Tibial artery (tissue), 4 donors: ENCODE measurements at regions not wholly inside any gene's neighbourhood (a gene's known extent, or its start where the extent isn't known, plus 50 kb on each side); places are given as distances from the start of the nearest gene placed in this dataset.
"Not testable (repeated sequence)": the region's sequence is repeated elsewhere in the genome, so short reads cannot be mapped to it uniquely, and the experiment has no call there.

ENCODE experiments used
- DNase-seq, 2 donors: peaks; one replicate each; pipeline ENCODE4 v3.0.0-alpha.2; 2019
- H3K27ac ChIP-seq, 2 donors: fragments of 200-600 bp; sonication (generic) in 1 of 2; 1 replicate in 1 of 2; 2 replicates in 1 of 2; pipeline ENCODE4 v1.5.1; 2018 to 2019; ENCODE audit warnings: mild to moderate bottlenecking in 1 of 2
- H3K27me3 ChIP-seq, 2 donors: fragments of 200-600 bp; sonication (generic) in 1 of 2; one replicate each; pipeline versions ENCODE4 v1.5.1 to v1.6.0; 2016 to 2019
- H3K36me3 ChIP-seq, 3 donors: fragments of 200-600 bp; sonication (generic) in 2 of 3; one replicate each; pipeline ENCODE4 v1.5.1; 2016 to 2019; ENCODE audit warnings: mild to moderate bottlenecking in 2 of 3
- H3K4me1 ChIP-seq, 4 donors: fragments of 200-600 bp; sonication (generic) in 2 of 4; 1 replicate in 3 of 4; 2 replicates in 1 of 4; pipeline ENCODE4 v1.5.1; 2016 to 2019
- H3K4me3 ChIP-seq, 2 donors: fragments of 200-600 bp; sonication (generic) in 1 of 2; 1 replicate in 1 of 2; 2 replicates in 1 of 2; pipeline ENCODE4 v1.5.1; 2018 to 2019; ENCODE audit warnings: mild to moderate bottlenecking in 2 of 2
- H3K9me3 ChIP-seq, 3 donors: fragments of 200-600 bp; sonication (generic) in 1 of 3; one replicate each; pipeline ENCODE4 v1.5.1; 2016 to 2019
- CTCF ChIP-seq, 2 experiments: fragments of 200-600 bp in 1 of 2; fragments of 450-650 bp in 1 of 2; IDR thresholded peaks; one replicate each; pipeline ENCODE4 v1.5.1; 2017 to 2019; ENCODE audit warnings: antibody characterized with exemption in 2 of 2, mild to moderate bottlenecking in 1 of 2, moderate library complexity in 1 of 2
- intact Hi-C: fragments of 100-400 bp; cut with DNase I; formaldehyde crosslinking; loops from one replicate; pipeline ENCODE4 v1.15.0; 2023; ENCODE audit warnings: low total_unique reads

DNA sequence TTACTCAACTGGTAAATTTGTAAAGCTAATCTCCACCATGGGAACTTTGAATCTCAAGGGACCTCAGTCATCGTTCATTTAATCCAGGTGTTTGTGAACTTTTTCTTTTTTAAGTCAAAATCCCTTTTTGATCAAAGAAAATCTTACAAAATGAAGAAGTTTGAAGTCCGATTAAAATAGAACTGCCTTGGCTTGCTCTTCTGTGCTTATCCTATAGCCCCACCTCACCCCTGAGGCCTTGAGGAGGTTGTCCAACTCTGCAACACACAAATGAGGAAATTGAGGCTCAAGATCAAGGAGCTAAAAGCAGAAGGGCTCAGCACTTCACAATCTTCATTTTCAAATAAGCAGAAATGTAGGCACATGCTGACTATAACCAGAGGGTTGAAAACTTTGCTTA is 240.3 kb upstream of the SFRP2 start:
- intact Hi-C loops = no loop called here

DNA sequence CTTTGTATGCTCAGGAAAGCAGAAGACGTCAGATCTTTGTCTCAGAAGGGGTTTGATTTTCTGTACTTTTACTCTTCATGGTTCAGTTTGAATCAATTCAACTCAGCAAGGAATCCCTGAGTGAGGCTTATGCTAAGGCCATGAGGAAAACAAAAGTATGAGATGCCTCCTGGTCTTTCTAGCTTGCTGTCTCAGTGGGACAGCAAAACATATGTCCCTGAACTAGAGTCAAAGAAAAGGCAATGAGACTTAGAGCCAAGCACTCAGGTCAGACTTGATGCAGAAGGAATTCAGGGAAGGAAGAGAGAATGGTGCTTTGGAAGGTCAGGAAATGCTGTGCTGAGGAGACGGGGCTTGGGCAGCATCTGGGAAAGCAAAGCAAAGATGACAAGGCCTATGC is 236.2 kb upstream of the SFRP2 start:
- intact Hi-C loops = no loop called here
- no peaks in the 10 kb centered on the region for H3K27me3 ChIP-seq
- DNase-seq = no peak
- no peak for TF ChIP-seq CTCF (IDR thresholded peaks at IDR 0.05)
- no peaks in the 10 kb centered on the region for H3K4me1 ChIP-seq
- H3K4me3 ChIP-seq = no peak overlapping the region
- H3K9me3 ChIP-seq = no peaks in the 10 kb centered on the region
- H3K36me3 ChIP-seq = no peaks in the 10 kb centered on the region
- no peak overlapping the region for H3K27ac ChIP-seq

More for the DNA sequence above, 240.3 kb upstream of the SFRP2 start:
- Histone ChIP-seq H3K27ac (no peak overlapping the region), H3K9me3 (no peaks in the 10 kb centered on the region), H3K36me3 (no peaks in the 10 kb centered on the region), H3K27me3 (no peaks in the 10 kb centered on the region), H3K4me1 (no peaks in the 10 kb centered on the region), H3K4me3 (no peak overlapping the region)
- no peak for DNase-seq
- no peak for TF ChIP-seq CTCF (IDR thresholded peaks at IDR 0.05)

GRCh38 chr4:154024097-154024694 is 235.3 kb upstream of the SFRP2 start:
- TF ChIP-seq CTCF (IDR thresholded peaks at IDR 0.05) = no peak
- Histone ChIP-seq H3K9me3 (no peaks in the 10 kb centered on the region), H3K4me1 (no peaks in the 10 kb centered on the region), H3K36me3 (no peaks in the 10 kb centered on the region), H3K4me3 (no peak overlapping the region), H3K27me3 (no peaks in the 10 kb centered on the region), H3K27ac (no peak overlapping the region)
- DNase-seq = no peak
- intact Hi-C loops = no loop called here

- DNase-seq, intact Hi-C loops, H3K9me3 ChIP-seq, H3K27me3 ChIP-seq, H3K36me3 ChIP-seq, H3K4me1 ChIP-seq, H3K4me3 ChIP-seq, H3K27ac ChIP-seq: not testable (repeated sequence)
Observed at GRCh38 chr4:154023671-154024070, 234.8 kb upstream of the SFRP2 start.

GRCh38 chr4:154019811-154020210 is 230.9 kb upstream of the SFRP2 start:
- intact Hi-C loops = no loop called here
- Histone ChIP-seq H3K27me3 (no peaks in the 10 kb centered on the region), H3K4me1 (peaks cover 0 to 6% (median 0%) of the 10 kb centered on the region in 4 donors), H3K36me3 (no peaks in the 10 kb centered on the region), H3K9me3 (no peaks in the 10 kb centered on the region), H3K4me3 (no peak overlapping the region), H3K27ac (no peak overlapping the region)
- DNase-seq = no peak
- TF ChIP-seq CTCF (IDR thresholded peaks at IDR 0.05) = no peak

DNA sequence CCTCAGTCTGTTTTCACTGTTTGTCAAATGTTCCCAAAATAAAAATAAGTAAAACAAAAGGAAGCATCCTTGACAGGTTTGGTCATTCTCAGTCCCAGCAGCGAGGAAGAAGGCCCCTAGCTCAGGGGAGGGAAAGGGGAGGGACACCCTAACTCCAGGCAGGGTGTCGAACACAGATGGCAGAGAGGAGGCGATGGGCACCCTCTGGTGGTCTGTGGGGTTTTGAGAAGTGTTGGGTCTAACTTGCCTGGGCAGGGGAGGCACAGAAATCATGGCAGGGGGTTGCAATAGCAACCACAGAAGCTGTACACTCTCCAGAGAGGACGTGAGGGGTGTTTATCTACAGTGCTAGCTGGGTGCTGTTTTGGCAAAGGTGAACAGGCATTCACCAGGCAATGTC is 229.8 kb upstream of the SFRP2 start:
- Histone ChIP-seq H3K27me3 (no peaks in the 10 kb centered on the region), H3K36me3 (no peaks in the 10 kb centered on the region), H3K4me3 (no peak overlapping the region), H3K4me1 (peaks cover 0 to 6% (median 0%) of the 10 kb centered on the region in 4 donors), H3K9me3 (no peaks in the 10 kb centered on the region), H3K27ac (no peak overlapping the region)
- TF ChIP-seq CTCF (IDR thresholded peaks at IDR 0.05) = no peak
- intact Hi-C loops = no loop called here
- DNase-seq = no peak
